Nephron progenitor cell (in vitro differentiated cells): ENCODE measurements at regions not wholly inside any gene's neighbourhood (a gene's known extent, or its start where the extent isn't known, plus 50 kb on each side); places are given as distances from the start of the nearest gene placed in this dataset.
"Not testable (repeated sequence)": the region's sequence is repeated elsewhere in the genome, so short reads cannot be mapped to it uniquely, and the experiment has no call there.

Source experiments
- DNase-seq: peaks from one replicate; pipeline ENCODE4 v3.0.0; 2021
- H3K27ac Mint-ChIP-seq: 2 replicates; pipeline ENCODE4 v1.8.0; 2021; ENCODE audit warnings: mild to moderate bottlenecking, moderate library complexity, mixed read lengths
- H3K27me3 Mint-ChIP-seq: 2 replicates; pipeline ENCODE4 v1.8.0; 2021; ENCODE audit warnings: mild to moderate bottlenecking, low read depth, mixed read lengths; ENCODE audit not compliant: poor library complexity
- H3K36me3 Mint-ChIP-seq: 2 replicates; pipeline ENCODE4 v1.8.0; 2021; ENCODE audit warnings: low read depth, mixed read lengths
- H3K4me1 Mint-ChIP-seq: 2 replicates; pipeline ENCODE4 v1.8.0; 2021; ENCODE audit warnings: mixed read lengths
- H3K4me3 Mint-ChIP-seq: 2 replicates; pipeline ENCODE4 v1.8.0; 2021; ENCODE audit warnings: mild to moderate bottlenecking, moderate library complexity, mixed read lengths
- H3K9me3 Mint-ChIP-seq: 2 replicates; pipeline ENCODE4 v1.8.0; 2021; ENCODE audit warnings: mild to moderate bottlenecking, moderate library complexity, mixed read lengths
- TF ChIP-seq, protein P1 (sequence below): fragments of 200-600 bp; sonication (generic); IDR thresholded peaks from 2 replicates; pipeline ENCODE4 v1.5.0; 2021; ENCODE audit warnings: antibody characterized with exemption

DNA sequence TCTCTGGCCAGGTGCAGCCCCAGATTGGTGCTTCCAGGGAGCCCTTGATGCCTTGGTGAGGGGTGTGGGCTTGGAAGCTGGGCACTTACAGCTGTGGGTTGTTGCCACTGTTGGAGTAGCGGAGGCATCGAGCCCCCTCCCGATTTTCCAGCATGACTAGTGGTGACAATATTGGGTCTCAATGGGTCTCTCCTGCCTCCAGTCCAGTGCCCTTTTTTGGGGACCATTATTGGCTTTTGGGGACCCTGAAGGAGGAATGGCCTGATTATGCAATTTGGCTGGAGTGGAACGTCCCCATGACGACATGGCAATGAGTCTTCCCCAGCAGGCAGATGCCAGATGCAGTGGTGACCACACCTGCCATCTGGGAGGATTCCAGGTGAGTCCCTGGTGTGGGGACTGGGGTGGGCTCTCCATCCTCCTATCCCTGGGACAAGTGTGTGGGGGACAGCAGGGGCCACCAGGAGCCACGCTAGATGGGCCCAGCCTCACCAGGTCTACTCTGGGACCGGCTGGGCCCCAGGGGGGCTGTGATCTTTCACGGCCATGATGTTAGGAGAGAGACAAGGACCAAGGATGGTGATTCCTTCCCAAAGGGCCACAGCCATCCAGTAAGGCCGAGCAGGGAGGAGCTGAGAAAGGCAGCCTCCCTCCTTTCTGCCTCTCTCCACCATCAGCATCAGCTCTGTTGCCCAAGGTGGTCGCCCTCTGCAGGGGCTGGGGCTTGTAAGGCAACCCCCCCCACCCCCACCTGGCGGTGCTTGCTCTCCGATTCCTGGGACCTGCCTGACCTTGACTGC lies 196.8 kb downstream of the GOLGA6L6 start:
- Mint-ChIP-seq H3K4me1 (no peaks in the 10 kb centered on the region), H3K27ac (no peak overlapping the region), H3K4me3 (no peak overlapping the region), H3K27me3 (no peaks in the 10 kb centered on the region), H3K36me3 (no peaks in the 10 kb centered on the region), H3K9me3 (no peaks in the 10 kb centered on the region)
- DNase-seq, result no peak
- TF ChIP-seq, protein P1, sequence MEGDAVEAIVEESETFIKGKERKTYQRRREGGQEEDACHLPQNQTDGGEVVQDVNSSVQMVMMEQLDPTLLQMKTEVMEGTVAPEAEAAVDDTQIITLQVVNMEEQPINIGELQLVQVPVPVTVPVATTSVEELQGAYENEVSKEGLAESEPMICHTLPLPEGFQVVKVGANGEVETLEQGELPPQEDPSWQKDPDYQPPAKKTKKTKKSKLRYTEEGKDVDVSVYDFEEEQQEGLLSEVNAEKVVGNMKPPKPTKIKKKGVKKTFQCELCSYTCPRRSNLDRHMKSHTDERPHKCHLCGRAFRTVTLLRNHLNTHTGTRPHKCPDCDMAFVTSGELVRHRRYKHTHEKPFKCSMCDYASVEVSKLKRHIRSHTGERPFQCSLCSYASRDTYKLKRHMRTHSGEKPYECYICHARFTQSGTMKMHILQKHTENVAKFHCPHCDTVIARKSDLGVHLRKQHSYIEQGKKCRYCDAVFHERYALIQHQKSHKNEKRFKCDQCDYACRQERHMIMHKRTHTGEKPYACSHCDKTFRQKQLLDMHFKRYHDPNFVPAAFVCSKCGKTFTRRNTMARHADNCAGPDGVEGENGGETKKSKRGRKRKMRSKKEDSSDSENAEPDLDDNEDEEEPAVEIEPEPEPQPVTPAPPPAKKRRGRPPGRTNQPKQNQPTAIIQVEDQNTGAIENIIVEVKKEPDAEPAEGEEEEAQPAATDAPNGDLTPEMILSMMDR, result no peak

DNA sequence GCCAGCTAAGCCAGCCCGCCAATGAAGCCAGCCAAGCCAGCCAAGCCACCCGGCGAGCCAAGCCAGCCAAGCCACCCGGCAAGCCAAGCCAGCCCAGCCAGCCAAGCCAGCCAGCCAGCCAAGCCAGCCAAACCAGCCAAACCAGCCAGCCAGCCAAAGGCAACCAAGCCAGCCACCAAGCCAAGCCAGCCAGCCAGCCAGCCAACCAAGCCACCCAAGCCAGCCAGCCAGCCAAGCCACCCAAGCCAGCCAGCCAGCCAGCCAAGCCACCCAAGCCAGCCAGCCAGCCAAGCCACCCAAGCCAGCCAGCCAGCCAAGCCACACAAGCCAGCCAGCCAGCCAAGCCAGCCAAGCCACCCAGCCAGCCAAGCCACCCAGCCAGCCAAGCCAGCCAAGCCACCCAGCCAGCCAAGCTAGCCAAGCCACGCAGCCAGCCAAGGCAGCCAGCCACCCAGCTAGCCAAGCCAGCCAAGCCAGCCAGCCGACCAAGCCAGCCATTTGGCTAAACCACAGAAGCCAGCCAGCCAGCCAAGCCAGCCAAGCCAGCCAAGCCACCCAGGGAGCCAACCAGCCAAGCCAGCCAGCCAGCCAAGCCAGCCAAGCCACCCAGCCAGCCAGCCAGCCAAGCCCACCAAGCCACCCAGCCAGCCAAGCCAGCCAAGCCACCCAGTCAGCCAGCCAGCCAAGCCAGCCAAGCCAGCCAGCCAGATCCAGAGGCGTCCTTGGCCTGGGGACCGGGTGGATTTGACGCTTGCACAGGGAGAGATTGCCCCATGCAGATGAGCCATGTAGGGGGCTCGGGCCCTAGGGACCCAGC lies 198.0 kb downstream of the GOLGA6L6 start:
- not testable (repeated sequence) for H3K36me3 Mint-ChIP-seq, H3K4me1 Mint-ChIP-seq, H3K4me3 Mint-ChIP-seq, H3K27me3 Mint-ChIP-seq, DNase-seq, H3K9me3 Mint-ChIP-seq, H3K27ac Mint-ChIP-seq

DNA sequence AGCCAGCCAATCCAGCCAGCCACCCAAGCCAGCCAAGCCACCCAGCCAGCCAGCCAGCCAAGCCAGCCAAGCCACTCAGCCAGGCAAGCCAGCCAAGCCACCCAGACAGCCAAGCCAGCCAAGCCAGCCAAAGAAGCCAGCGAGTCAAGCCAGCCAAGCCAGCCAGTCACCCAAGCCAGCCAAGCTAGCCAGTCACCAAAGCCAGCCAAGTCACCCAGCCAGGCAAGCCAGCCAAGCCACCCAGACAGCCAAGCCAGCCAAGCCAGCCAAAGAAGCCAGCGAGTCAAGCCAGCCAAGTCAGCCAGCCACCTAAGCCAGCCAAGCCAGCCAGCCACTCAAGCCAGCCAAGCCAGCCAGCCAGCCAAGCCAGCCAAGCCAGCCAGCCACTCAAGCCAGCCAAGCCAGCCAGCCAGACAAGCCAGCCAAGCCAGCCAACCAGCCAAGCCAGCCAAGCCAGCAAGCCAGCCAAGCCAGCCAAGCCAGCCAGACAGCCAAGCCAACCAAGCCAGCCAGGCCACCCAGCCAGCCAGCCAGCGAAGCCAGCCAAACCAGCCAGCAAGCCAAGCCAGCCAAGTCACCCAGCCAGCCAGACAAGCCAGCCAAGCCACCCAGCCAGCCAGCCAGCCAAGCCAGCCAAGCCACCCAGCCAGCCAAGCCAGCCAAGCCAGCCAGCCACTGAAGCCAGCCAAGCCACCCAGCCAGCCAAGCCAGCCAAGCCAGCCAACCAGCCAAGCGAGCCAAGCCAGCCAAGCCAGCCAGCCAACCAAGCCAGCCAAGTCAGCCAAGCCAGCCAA lies 198.8 kb downstream of the GOLGA6L6 start:
- not testable (repeated sequence) for H3K9me3 Mint-ChIP-seq, DNase-seq, H3K27me3 Mint-ChIP-seq, H3K36me3 Mint-ChIP-seq, H3K27ac Mint-ChIP-seq, H3K4me3 Mint-ChIP-seq, H3K4me1 Mint-ChIP-seq

DNA sequence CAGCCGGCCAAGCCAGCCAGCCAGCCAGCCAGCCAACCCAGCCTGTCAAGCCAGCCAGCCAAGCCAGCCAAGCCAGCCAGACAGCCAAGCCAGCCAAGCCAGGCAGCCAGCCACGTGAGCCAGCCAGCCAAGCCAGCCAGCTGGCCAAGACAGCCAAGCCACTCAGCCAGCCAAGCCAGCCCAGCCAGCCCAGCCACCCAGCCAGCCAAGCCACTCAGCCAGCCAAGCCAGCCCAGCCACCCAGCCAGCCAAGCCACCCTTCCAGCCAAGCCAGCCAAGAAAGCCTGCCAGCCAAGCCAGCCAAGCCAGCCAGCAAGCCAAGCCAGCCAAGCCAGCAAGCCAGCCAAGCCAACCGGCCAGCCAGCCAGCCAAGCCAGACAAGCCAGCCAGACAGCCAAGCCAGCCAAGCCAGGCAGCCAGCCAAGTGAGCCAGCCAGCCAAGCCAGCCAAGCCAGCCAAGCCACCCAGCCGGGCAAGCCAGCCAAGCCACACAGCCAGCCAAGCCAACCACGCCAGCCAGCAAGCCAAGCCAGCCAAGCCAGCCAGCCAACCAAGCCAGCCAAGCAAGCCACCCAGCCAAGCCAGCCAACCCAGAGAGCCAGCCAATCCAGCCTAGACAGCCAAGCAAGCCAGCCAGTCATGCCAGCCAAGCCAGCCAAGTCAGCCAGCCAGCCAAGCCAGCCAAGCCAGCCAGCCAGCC lies 199.5 kb downstream of the GOLGA6L6 start:
- H3K4me1 Mint-ChIP-seq, result no peaks in the 10 kb centered on the region
- peak; percentile 58 for DNase-seq
- TF ChIP-seq, protein P1, result no peak
- peaks cover 3% of the 10 kb centered on the region for H3K36me3 Mint-ChIP-seq
- no peak overlapping the region for H3K27ac Mint-ChIP-seq
- peaks cover 5% of the 10 kb centered on the region for H3K9me3 Mint-ChIP-seq
- no peak overlapping the region for H3K4me3 Mint-ChIP-seq
- H3K27me3 Mint-ChIP-seq, result no peaks in the 10 kb centered on the region

DNA sequence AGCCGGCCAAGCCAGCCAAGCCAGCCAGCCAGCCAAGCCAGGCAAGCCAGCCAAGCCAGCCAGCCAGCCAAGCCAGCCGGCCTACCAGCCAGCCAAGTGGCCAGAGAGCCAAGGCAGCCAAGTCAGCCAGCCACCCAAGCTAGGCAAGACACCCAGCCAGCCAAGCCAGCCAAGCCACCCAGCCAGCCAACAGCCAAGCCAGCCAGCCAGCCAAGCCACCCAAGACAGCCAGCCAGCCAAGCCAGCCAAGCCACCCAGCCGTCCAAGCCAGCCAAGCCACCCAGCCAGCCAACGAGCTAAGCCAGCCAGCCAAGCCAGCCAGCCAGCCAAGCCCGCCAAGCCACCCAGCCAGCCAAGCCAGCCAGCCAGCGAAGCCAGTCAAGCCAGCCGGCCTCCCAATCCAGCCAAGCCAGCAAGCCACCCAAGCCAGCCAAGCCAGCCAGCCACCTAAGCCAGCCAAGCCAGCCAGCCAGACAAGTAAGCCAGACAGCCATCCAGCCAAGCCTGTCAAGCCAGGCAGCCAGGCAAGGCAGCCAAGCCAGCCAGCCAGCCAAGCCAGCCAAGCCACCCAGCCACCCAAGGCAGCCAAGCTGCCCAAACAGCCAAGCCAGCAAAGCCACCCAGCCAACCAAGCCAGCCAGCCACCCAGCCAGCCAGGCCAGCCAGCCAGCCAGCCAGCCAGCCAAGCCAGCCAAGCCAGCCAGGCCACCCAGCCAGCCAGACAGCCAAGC lies 200.5 kb downstream of the GOLGA6L6 start:
- Mint-ChIP-seq H3K4me1 (no peaks in the 10 kb centered on the region), H3K27ac (no peak overlapping the region), H3K36me3 (peaks cover 5% of the 10 kb centered on the region), H3K4me3 (no peak overlapping the region), H3K9me3 (peaks cover 13% of the 10 kb centered on the region), H3K27me3 (no peaks in the 10 kb centered on the region)
- DNase-seq, result peak; percentile 55
- TF ChIP-seq, protein P1, result no peak

DNA sequence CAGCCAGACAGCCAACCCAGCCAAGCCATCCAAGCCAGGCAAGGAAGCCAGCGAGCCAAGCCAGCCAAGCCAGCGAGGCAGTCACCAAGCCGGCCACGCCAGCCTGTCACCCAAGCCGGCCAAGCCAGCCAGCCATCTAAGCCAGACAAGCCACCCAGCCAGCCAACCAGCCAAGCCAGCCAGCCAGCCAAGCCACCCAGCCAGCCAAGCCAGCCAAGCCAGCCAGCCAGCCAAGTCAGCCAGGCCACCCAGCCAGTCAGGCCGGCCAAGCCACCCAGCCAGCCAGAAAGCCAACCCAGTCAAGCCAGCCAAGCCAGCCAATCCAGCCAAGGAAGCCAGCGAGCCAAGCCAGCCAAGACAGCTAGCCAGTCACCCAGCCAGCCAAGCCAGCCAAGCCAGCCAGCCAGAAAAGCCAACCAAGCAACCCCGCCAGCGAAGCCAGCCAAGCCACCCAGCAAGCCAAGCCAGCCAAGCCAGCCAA lies 201.2 kb downstream of the GOLGA6L6 start:
- H3K27me3 Mint-ChIP-seq, result no peaks in the 10 kb centered on the region
- peaks cover 18% of the 10 kb centered on the region for H3K9me3 Mint-ChIP-seq
- no peaks in the 10 kb centered on the region for H3K4me1 Mint-ChIP-seq
- no peak overlapping the region for H3K4me3 Mint-ChIP-seq
- TF ChIP-seq, protein P1, result no peak
- H3K36me3 Mint-ChIP-seq, result peaks cover 5% of the 10 kb centered on the region
- no peak overlapping the region for H3K27ac Mint-ChIP-seq
- peak; percentile 58 for DNase-seq

DNA sequence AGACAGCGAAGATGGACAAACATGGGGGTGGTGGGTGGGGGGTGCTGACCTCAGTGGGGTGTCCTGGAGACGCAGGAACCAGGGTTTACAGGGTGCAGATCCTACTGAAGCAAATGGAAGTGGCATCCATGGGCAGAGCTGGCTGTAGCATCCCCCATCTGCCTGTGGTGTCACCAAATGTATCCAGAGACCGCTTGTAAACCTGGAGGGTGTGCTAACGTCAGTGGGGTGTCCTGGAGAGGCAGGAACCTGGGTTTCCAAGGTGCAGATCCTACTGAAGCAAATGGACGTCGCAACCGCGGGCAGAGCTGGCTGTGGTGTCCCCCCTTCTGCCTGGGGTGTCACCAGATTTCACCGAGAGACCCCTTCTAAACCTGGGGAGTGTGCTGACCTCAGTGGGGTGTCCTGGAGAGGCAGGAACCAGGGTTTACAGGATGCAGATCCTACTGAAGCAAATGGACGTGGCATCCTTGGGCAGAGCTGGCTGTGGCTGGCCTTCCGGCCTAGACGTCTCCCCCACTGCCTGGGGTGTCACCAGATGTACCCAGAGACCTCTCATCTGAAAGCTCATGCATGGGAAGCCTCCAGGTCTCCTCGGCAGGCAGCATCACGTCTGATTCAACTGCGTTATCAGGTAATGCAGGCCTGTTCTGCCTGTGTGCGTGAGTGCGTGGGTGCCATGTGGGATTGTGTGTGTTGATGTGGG lies 202.4 kb downstream of the GOLGA6L6 start:
- H3K9me3 Mint-ChIP-seq, result peaks cover 25% of the 10 kb centered on the region
- not testable (repeated sequence) for DNase-seq, H3K27ac Mint-ChIP-seq, H3K27me3 Mint-ChIP-seq, H3K4me3 Mint-ChIP-seq, H3K4me1 Mint-ChIP-seq, H3K36me3 Mint-ChIP-seq

DNA sequence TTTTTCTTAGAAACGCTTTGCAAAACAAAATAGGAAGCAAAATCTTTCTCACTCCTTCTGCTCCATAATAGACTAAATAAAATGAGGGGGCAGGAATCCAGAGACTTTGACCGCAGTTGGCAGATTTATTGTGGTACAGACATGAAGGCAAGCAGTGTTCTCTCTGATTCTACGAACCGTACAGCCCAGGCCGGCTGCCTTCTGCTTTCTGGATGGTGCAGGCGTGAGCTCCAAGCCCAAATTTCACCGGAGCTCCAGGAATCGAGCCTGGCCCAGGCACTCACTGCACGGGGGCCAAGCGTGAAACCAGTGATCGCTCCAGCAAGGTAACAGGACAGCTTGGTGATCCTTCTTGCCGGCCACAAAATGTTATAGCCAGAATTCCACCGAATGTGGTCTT lies 202.9 kb downstream of the GOLGA6L6 start:
- not testable (repeated sequence) for H3K36me3 Mint-ChIP-seq, H3K4me3 Mint-ChIP-seq, H3K4me1 Mint-ChIP-seq, H3K27me3 Mint-ChIP-seq, H3K27ac Mint-ChIP-seq, DNase-seq
- H3K9me3 Mint-ChIP-seq, result peaks cover 26% of the 10 kb centered on the region
